HG02885 (cell line): ENCODE measurements at regions not wholly inside any gene's neighbourhood (a gene's known extent, or its start where the extent isn't known, plus 50 kb on each side); places are given as distances from the start of the nearest gene placed in this dataset.

ENCODE experiments used
- ATAC-seq: cut with Tn5 transposase; IDR thresholded peaks from one replicate; pipeline ENCODE4 v1.9.1; 2021; ENCODE audit warnings: mild to moderate bottlenecking; ENCODE audit not compliant: unreplicated experiment, poor library complexity

GRCh38 chr1:221910222-221910621 is 168.3 kb upstream of the DUSP10 start:
- ATAC-seq: peak; percentile 68

GRCh38 chr1:221908573-221908972 is 166.7 kb upstream of the DUSP10 start:
- no peak for ATAC-seq

GRCh38 chr1:221907166-221907932 is 165.5 kb upstream of the DUSP10 start:
- ATAC-seq: no peak

- ATAC-seq: no peak
Observed at GRCh38 chr1:221905802-221906201, 163.9 kb upstream of the DUSP10 start.

GRCh38 chr1:221904319-221904718 is 162.4 kb upstream of the DUSP10 start:
- no peak for ATAC-seq

GRCh38 chr1:221903594-221903993 is 161.7 kb upstream of the DUSP10 start:
- ATAC-seq: no peak

GRCh38 chr1:221902961-221903360 is 161.1 kb upstream of the DUSP10 start:
- ATAC-seq: no peak

- ATAC-seq: no peak
Observed at GRCh38 chr1:221900678-221901077, 158.8 kb upstream of the DUSP10 start.

- ATAC-seq: no peak
Observed at GRCh38 chr1:221897321-221897721, 155.4 kb upstream of the DUSP10 start.

GRCh38 chr1:221892301-221892830 is 150.5 kb upstream of the DUSP10 start:
- no peak for ATAC-seq

- no peak for ATAC-seq
Observed at GRCh38 chr1:221891708-221892107, 149.8 kb upstream of the DUSP10 start.

GRCh38 chr1:221888801-221889200 is 146.9 kb upstream of the DUSP10 start:
- no peak for ATAC-seq

- ATAC-seq: no peak
Observed at GRCh38 chr1:221888218-221888617, 146.3 kb upstream of the DUSP10 start.

- ATAC-seq: no peak
Observed at GRCh38 chr1:221887758-221888157, 145.9 kb upstream of the DUSP10 start.

- no peak for ATAC-seq
Observed at GRCh38 chr1:221887415-221887746, 145.5 kb upstream of the DUSP10 start.

- ATAC-seq: no peak
Observed at GRCh38 chr1:221886743-221887414, 145.0 kb upstream of the DUSP10 start.

- ATAC-seq: no peak
Observed at GRCh38 chr1:221886311-221886710, 144.4 kb upstream of the DUSP10 start.

GRCh38 chr1:221884821-221885220 is 142.9 kb upstream of the DUSP10 start:
- no peak for ATAC-seq

- ATAC-seq: no peak
Observed at GRCh38 chr1:221881805-221882581, 140.1 kb upstream of the DUSP10 start.

GRCh38 chr1:221880182-221880581 is 138.3 kb upstream of the DUSP10 start:
- ATAC-seq: no peak

GRCh38 chr1:221878134-221878533 is 136.2 kb upstream of the DUSP10 start:
- ATAC-seq: peak; percentile 84
